CD4-positive, CD25-positive, alpha-beta regulatory T cell (primary cell): ENCODE measurements at regions not wholly inside any gene's neighbourhood (a gene's known extent, or its start where the extent isn't known, plus 50 kb on each side); places are given as distances from the start of the nearest gene placed in this dataset.

Source experiments
- ATAC-seq, 2 donors: fragments of 150-1000 bp; cut with Tn5 transposase; one replicate each; pipeline ENCODE4 v1.10.0; 2021; ENCODE audit warnings: low read depth in 2 of 2, moderate number of reproducible peaks in 2 of 2, moderate library complexity in 1 of 2
- DNase-seq, 3 donors: peaks; one replicate each; pipeline versions ENCODE4 v3.0.0 to v3.0.0-alpha.2; 2012 to 2022; ENCODE audit warnings: mixed read lengths in 1 of 3
- H3K27ac ChIP-seq: one replicate; pipeline ENCODE4 v1.7.0; 2013; ENCODE audit warnings: mild to moderate bottlenecking, low read length; ENCODE audit not compliant: insufficient read depth, poor library complexity, severe bottlenecking
- H3K27me3 ChIP-seq: one replicate; pipeline ENCODE4 v1.7.0; 2013; ENCODE audit warnings: low read length; ENCODE audit not compliant: control insufficient read depth, insufficient read depth
- H3K36me3 ChIP-seq: one replicate; pipeline ENCODE4 v1.7.0; 2013; ENCODE audit warnings: mild to moderate bottlenecking, low read length, moderate library complexity; ENCODE audit not compliant: control insufficient read depth, insufficient read depth
- H3K4me1 ChIP-seq: 2 replicates; pipeline ENCODE4 v1.7.0; 2013; ENCODE audit warnings: mild to moderate bottlenecking, low read length; ENCODE audit not compliant: insufficient read depth, control insufficient read depth, poor library complexity, severe bottlenecking
- H3K4me3 ChIP-seq: one replicate; pipeline ENCODE4 v1.7.0; 2013; ENCODE audit warnings: low read depth, mild to moderate bottlenecking, low read length, moderate library complexity
- H3K9me3 ChIP-seq, 2 experiments: 1 replicate in 1 of 2; 2 replicates in 1 of 2; pipeline ENCODE4 v1.7.0; 2013; ENCODE audit warnings: low read length in 2 of 2, mild to moderate bottlenecking in 1 of 2, moderate library complexity in 1 of 2; ENCODE audit not compliant: control insufficient read depth in 2 of 2
- H3K27ac Mint-ChIP-seq, 3 donors: one replicate each; pipeline ENCODE4 v1.8.0; 2020 to 2022; ENCODE audit warnings: mild to moderate bottlenecking in 3 of 3, mixed read lengths in 3 of 3, moderate library complexity in 2 of 3
- H3K27me3 Mint-ChIP-seq: one replicate; pipeline ENCODE4 v1.8.0; 2022; ENCODE audit warnings: mild to moderate bottlenecking, mixed read lengths
- H3K36me3 Mint-ChIP-seq: one replicate; pipeline ENCODE4 v1.8.0; 2020; ENCODE audit warnings: mixed read lengths
- H3K4me1 Mint-ChIP-seq, 4 donors: one replicate each; pipeline ENCODE4 v1.8.0; 2020 to 2022; ENCODE audit warnings: mixed read lengths in 4 of 4, mild to moderate bottlenecking in 1 of 4
- H3K4me3 Mint-ChIP-seq, 4 donors: one replicate each; pipeline ENCODE4 v1.8.0; 2020 to 2022; ENCODE audit warnings: mild to moderate bottlenecking in 4 of 4, mixed read lengths in 4 of 4, moderate library complexity in 3 of 4
- H3K9me3 Mint-ChIP-seq, 7 donors: one replicate each; pipeline ENCODE4 v1.8.0; 2020 to 2022; ENCODE audit warnings: mixed read lengths in 7 of 7, mild to moderate bottlenecking in 3 of 7, moderate library complexity in 2 of 7

DNA sequence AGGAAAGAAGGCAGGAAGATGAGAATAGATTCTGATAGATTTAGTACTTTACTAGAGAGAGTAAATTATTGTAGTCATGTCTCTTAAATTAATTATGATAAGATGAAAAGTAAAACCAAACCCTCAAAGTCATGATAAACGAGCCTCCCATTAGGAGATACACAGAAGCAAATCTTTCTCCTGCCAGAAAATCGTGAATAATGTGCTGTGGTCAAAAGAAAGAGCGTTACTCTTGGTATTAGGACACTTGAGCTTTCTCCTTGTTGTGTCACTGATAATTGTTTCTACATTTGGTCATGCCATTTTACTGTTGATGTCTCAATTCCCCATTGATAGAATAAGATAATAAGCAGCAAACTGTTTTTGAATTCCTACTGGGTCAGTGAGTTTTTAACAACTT, 562.8 kb upstream of the TLE4 start:
- Histone ChIP-seq H3K4me3 (no peak overlapping the region), H3K9me3 (no peaks in the 10 kb centered on the region), H3K4me1 (no peaks in the 10 kb centered on the region), H3K27ac (no peak overlapping the region), H3K27me3 (no peaks in the 10 kb centered on the region), H3K36me3 (no peaks in the 10 kb centered on the region)
- DNase-seq (no peak), ATAC-seq (no peak)
- H3K27ac Mint-ChIP-seq: no peak overlapping the region
- H3K9me3 Mint-ChIP-seq: peaks cover 0 to 4% (median 1%) of the 10 kb centered on the region in 7 donors
- H3K27me3 Mint-ChIP-seq: no peaks in the 10 kb centered on the region
- no peak overlapping the region for H3K4me3 Mint-ChIP-seq
- no peaks in the 10 kb centered on the region for H3K4me1 Mint-ChIP-seq
- no peaks in the 10 kb centered on the region for H3K36me3 Mint-ChIP-seq

DNA sequence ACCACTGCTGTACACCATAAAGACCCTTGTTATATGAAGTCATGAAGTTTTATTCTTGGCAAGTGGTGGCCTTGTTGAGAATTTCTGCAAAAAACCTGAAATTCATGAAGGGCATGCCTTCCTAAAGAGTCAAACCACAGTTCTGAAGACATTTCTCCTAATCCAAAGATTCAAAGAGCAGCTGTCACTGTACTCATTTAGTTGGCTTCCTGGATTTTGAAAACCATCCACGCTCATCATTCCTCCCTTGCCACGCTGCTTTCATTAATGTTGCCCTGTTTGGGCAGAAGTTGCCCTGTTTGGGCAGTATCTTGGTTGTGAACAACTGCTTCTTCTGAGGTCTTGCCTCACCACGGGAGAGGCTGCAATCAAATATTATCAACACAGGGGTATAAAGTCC, 560.3 kb upstream of the TLE4 start:
- H3K4me1 Mint-ChIP-seq: no peaks in the 10 kb centered on the region
- ATAC-seq: no peak
- no peaks in the 10 kb centered on the region for H3K36me3 Mint-ChIP-seq
- H3K4me3 Mint-ChIP-seq: no peak overlapping the region
- H3K27me3 ChIP-seq: no peaks in the 10 kb centered on the region
- H3K4me3 ChIP-seq: no peak overlapping the region
- H3K9me3 Mint-ChIP-seq: peaks cover 0 to 4% (median 2%) of the 10 kb centered on the region in 7 donors
- DNase-seq: no peak
- H3K27ac Mint-ChIP-seq: no peak overlapping the region
- no peaks in the 10 kb centered on the region for H3K27me3 Mint-ChIP-seq
- H3K36me3 ChIP-seq: no peaks in the 10 kb centered on the region
- no peaks in the 10 kb centered on the region for H3K9me3 ChIP-seq
- no peak overlapping the region for H3K27ac ChIP-seq
- H3K4me1 ChIP-seq: no peaks in the 10 kb centered on the region

DNA sequence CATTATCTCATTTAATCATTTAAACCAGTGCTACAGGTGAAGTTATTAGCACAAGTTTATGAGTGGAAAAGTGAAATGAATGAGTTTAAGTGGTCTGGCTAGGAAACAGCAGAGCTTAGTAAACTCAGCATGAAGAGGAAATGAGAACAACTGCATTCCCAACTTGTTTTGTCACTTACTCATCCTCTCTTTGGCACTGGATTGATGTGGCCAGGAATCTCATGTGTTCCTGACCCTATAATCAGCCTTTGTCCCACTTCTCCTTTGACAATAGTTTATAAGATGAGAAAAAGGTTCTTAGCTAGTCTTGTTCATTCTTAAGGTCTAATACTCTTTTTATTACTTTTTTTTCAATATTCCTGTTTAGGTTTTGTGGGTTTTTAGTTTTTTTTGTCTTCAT, 559.2 kb upstream of the TLE4 start:
- Histone ChIP-seq H3K36me3 (no peaks in the 10 kb centered on the region), H3K27ac (no peak overlapping the region), H3K4me3 (no peak overlapping the region), H3K27me3 (no peaks in the 10 kb centered on the region), H3K4me1 (no peaks in the 10 kb centered on the region), H3K9me3 (no peaks in the 10 kb centered on the region)
- no peaks in the 10 kb centered on the region for H3K36me3 Mint-ChIP-seq
- no peaks in the 10 kb centered on the region for H3K27me3 Mint-ChIP-seq
- H3K4me3 Mint-ChIP-seq: no peak overlapping the region
- no peak overlapping the region for H3K27ac Mint-ChIP-seq
- no peak for DNase-seq
- H3K4me1 Mint-ChIP-seq: no peaks in the 10 kb centered on the region
- no peak for ATAC-seq
- H3K9me3 Mint-ChIP-seq: peaks cover 0 to 7% (median 2%) of the 10 kb centered on the region in 7 donors

DNA sequence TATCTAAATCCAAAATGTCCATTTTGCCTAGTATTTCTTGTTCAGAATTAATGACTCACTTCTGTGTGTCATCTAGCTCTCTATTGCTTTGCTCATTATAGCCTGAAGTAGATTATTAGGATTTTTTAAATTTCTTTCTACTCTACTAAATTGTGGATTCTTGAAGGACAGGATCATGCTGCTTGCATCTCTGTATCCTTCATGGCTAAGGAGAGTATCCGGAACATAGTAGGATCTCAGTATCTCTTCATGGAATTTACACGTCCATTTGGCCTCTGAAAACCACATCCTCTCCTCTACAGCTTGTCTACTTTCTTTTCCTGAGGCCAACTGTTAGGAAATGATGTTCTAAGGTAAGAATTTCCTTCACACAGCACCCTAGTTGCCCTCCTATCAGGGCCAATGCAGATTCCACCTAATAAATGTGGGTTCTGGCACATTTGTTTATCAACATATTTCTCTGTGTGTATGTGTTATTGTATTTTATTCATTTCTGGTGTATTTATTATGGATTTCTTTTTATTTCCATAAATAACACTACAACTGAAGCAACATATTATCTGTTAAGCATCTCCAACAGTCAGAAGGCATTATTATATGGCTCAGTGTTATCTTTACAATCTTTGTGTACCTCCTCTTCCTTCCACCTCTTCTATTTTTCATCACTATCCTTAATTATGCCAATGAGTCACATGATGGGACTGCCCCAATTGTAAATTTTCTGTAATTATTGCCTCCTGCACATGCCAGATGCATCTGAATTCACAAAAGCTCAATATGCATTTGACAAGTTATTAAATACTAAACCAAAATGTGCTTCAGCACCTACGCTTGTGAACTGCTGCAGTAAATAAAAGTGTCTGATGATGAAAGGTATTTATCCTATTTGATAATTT, 557.8 kb upstream of the TLE4 start:
- Mint-ChIP-seq H3K36me3 (no peaks in the 10 kb centered on the region), H3K9me3 (peaks cover 0 to 7% (median 2%) of the 10 kb centered on the region in 7 donors), H3K4me1 (no peaks in the 10 kb centered on the region), H3K27ac (no peak overlapping the region), H3K27me3 (no peaks in the 10 kb centered on the region), H3K4me3 (no peak overlapping the region)
- Histone ChIP-seq H3K4me1 (no peaks in the 10 kb centered on the region), H3K27me3 (no peaks in the 10 kb centered on the region), H3K9me3 (no peaks in the 10 kb centered on the region), H3K4me3 (no peak overlapping the region), H3K36me3 (no peaks in the 10 kb centered on the region), H3K27ac (no peak overlapping the region)
- ATAC-seq (no peak), DNase-seq (no peak)

DNA sequence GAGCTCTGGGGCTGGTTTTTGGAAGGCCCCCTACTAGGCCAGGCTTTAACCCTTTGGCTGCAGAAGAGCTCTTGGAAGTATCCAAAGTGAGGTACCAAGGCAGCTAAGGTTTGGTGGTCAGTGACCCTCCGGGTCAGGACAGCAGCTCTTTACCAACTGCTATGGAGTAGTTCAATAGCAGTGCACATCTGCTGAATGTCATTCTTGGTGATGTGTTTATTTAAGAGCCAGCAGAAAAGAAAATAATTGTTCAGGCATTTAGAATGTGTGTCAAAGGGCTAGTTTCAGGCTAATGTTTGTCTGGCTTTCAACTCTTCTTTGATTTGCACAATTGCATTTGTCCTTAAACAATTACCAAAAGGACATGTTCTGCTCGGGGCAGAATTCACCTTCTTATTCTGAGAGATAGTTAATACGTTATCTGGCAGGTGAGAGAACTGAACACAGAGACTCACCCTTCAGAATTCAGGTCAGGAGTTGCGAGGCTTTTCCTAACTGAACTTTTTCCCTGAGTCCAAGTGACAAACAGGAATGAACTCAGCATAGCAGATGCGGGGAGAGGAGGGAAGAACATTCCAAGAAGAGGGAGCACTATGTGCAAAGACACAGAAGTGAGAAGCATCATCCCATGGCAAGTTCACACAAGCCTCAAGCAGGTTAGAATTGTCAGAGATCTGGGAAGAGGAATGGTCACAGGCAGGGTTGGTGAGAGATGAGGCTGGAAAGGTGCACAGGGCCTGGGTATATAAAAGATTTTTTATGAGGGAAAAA, 556.7 kb upstream of the TLE4 start:
- Mint-ChIP-seq H3K4me3 (no peak overlapping the region), H3K4me1 (no peaks in the 10 kb centered on the region), H3K9me3 (peaks cover 0 to 7% (median 2%) of the 10 kb centered on the region in 7 donors), H3K36me3 (no peaks in the 10 kb centered on the region), H3K27ac (no peak overlapping the region), H3K27me3 (no peaks in the 10 kb centered on the region)
- Histone ChIP-seq H3K4me1 (no peaks in the 10 kb centered on the region), H3K27me3 (no peaks in the 10 kb centered on the region), H3K9me3 (no peaks in the 10 kb centered on the region), H3K4me3 (no peak overlapping the region), H3K27ac (no peak overlapping the region), H3K36me3 (no peaks in the 10 kb centered on the region)
- ATAC-seq: no peak
- DNase-seq: no peak

DNA sequence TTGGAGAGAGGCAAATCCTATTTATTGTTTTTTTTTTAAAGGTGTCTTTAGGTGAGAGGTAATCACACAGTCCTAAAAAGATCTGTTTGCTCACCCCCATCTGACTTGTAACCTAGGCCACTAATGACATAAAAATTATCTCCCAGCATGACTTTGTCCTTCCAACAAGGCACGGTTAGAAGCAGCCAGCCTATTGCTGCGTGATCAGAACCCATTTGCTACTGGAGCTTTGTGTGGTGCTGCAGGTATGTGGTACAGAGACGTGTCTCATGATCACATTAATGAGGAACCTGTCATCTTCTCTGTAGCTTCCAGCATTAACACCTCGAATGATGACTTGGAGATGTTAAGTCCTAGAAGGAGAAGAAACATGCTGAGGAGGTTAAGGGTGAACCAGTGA, 555.8 kb upstream of the TLE4 start:
- H3K4me3 ChIP-seq: no peak overlapping the region
- peaks cover 0 to 4% (median 2%) of the 10 kb centered on the region in 7 donors for H3K9me3 Mint-ChIP-seq
- no peaks in the 10 kb centered on the region for H3K4me1 Mint-ChIP-seq

DNA sequence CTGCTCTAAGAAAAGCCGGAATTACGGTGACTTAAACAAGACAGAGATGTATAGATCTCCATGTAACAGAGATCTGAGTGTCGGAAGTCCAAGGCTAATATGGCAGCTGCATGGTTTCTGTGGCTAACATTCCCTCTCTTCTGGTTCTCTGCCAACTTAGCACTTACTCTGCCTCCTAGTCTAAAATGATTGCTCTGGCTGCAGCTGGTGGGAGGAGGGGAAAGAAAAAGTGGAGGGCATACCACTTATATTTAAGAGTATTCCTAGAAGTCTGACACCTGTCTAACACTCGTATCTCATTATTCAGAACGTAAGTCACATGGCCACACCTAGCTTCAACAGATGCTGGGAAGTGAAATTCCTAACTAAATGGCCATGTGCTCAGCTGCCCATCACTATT, 551.5 kb upstream of the TLE4 start:
- Mint-ChIP-seq H3K27ac (no peak overlapping the region), H3K27me3 (no peaks in the 10 kb centered on the region), H3K9me3 (peaks cover 0 to 4% (median 1%) of the 10 kb centered on the region in 7 donors), H3K4me3 (no peak overlapping the region), H3K36me3 (no peaks in the 10 kb centered on the region), H3K4me1 (no peaks in the 10 kb centered on the region)
- no peaks in the 10 kb centered on the region for H3K27me3 ChIP-seq
- DNase-seq: no peak
- H3K36me3 ChIP-seq: no peaks in the 10 kb centered on the region
- no peak for ATAC-seq
- no peak overlapping the region for H3K27ac ChIP-seq
- H3K4me1 ChIP-seq: no peaks in the 10 kb centered on the region
- no peaks in the 10 kb centered on the region for H3K9me3 ChIP-seq
- H3K4me3 ChIP-seq: no peak overlapping the region

More for the DNA sequence above, 555.8 kb upstream of the TLE4 start:
- Mint-ChIP-seq H3K36me3 (no peaks in the 10 kb centered on the region), H3K27ac (no peak overlapping the region), H3K27me3 (no peaks in the 10 kb centered on the region), H3K4me3 (no peak overlapping the region)
- no peaks in the 10 kb centered on the region for H3K9me3 ChIP-seq
- DNase-seq: no peak
- no peak overlapping the region for H3K27ac ChIP-seq
- H3K36me3 ChIP-seq: no peaks in the 10 kb centered on the region
- no peak for ATAC-seq
- no peaks in the 10 kb centered on the region for H3K27me3 ChIP-seq
- H3K4me1 ChIP-seq: no peaks in the 10 kb centered on the region
